ENCODE measurements at regions not wholly inside any gene's neighbourhood (a gene's known extent, or its start where the extent isn't known, plus 50 kb on each side); places are given as distances from the start of the nearest gene placed in this dataset.

GRCh38 chr5:164224772-164225171 lies 719.4 kb downstream of the MAT2B start:
- no peaks in the 10 kb centered on the region for H3K4me1 ChIP-seq (ENCODE audit: insufficient read depth)
- H2AFZ ChIP-seq = no peak overlapping the region
- no peaks in the 10 kb centered on the region for H3K79me2 ChIP-seq (ENCODE audit: insufficient read depth)
- H4K20me1 ChIP-seq (ENCODE audit: insufficient read depth) = no peaks in the 10 kb centered on the region
- H3K27me3 ChIP-seq (replicated peaks; ENCODE audit: insufficient read depth) = no peaks in the 10 kb centered on the region
- WGBS, 2 experiments (ENCODE audit: low coverage in 1 of 2, low lambda C conversion rate in 2 of 2, missing lambda C conversion rate in 2 of 2) = 10 to 21% methylated on average over 2 of the region's 2 CpGs
- no peaks in the 10 kb centered on the region for H3K9me3 ChIP-seq (ENCODE audit: low read depth)
- no peak overlapping the region for H3K9ac ChIP-seq
- H3K27ac ChIP-seq = no peak overlapping the region
- H3K4me2 ChIP-seq (ENCODE audit: unreplicated experiment) = no peak overlapping the region
- H3K9me2 ChIP-seq (ENCODE audit: insufficient read depth) = no peaks in the 10 kb centered on the region
- no peak for DNase-seq
- TF ChIP-seq EZH2 (IDR thresholded peaks at IDR 0.05; ENCODE audit: insufficient read depth, poor library complexity, severe bottlenecking) (no peak), EZH2phosphoT487 (IDR thresholded peaks at IDR 0.05; ENCODE audit: insufficient read depth, low read depth) (no peak)
- H3K36me3 ChIP-seq (ENCODE audit: low read depth) = no peaks in the 10 kb centered on the region
- in situ Hi-C loops (cut with MboI) = no loop called here
- H3K4me3 ChIP-seq = no peak overlapping the region
- H3F3A ChIP-seq (ENCODE audit: insufficient read depth) = no peaks in the 10 kb centered on the region

- Histone ChIP-seq H3K79me2 (ENCODE audit: insufficient read depth) (no peaks in the 10 kb centered on the region), H3K4me3 (no peak overlapping the region), H3K9ac (no peak overlapping the region), H3K27ac (no peak overlapping the region), H4K20me1 (ENCODE audit: insufficient read depth) (no peaks in the 10 kb centered on the region), H2AFZ (no peak overlapping the region), H3F3A (ENCODE audit: insufficient read depth) (no peaks in the 10 kb centered on the region), H3K36me3 (ENCODE audit: low read depth) (no peaks in the 10 kb centered on the region), H3K9me3 (ENCODE audit: low read depth) (no peaks in the 10 kb centered on the region), H3K4me1 (ENCODE audit: insufficient read depth) (no peaks in the 10 kb centered on the region), H3K9me2 (ENCODE audit: insufficient read depth) (no peaks in the 10 kb centered on the region), H3K4me2 (ENCODE audit: unreplicated experiment) (no peak overlapping the region), H3K27me3 (replicated peaks; ENCODE audit: insufficient read depth) (no peaks in the 10 kb centered on the region)
- TF ChIP-seq EZH2 (IDR thresholded peaks at IDR 0.05; ENCODE audit: insufficient read depth, poor library complexity, severe bottlenecking) (no peak), EZH2phosphoT487 (IDR thresholded peaks at IDR 0.05; ENCODE audit: insufficient read depth, low read depth) (no peak)
- in situ Hi-C loops (cut with MboI) = no loop called here
- no peak for DNase-seq
- WGBS, 2 experiments (ENCODE audit: low coverage in 1 of 2, low lambda C conversion rate in 2 of 2, missing lambda C conversion rate in 2 of 2) = 47 to 50% methylated on average over 1 of the region's 1 CpG
Measured at GRCh38 chr5:164230341-164230740, 724.9 kb downstream of the MAT2B start.

GRCh38 chr5:164233791-164234190 lies 728.4 kb downstream of the MAT2B start:
- no peaks in the 10 kb centered on the region for H3K36me3 ChIP-seq (ENCODE audit: low read depth)
- in situ Hi-C loops (cut with MboI) = no loop called here
- no peak overlapping the region for H3K9ac ChIP-seq
- no peaks in the 10 kb centered on the region for H4K20me1 ChIP-seq (ENCODE audit: insufficient read depth)
- no peaks in the 10 kb centered on the region for H3K27me3 ChIP-seq (replicated peaks; ENCODE audit: insufficient read depth)
- no peak for DNase-seq
- H3K9me2 ChIP-seq (ENCODE audit: insufficient read depth) = no peaks in the 10 kb centered on the region
- no peaks in the 10 kb centered on the region for H3K79me2 ChIP-seq (ENCODE audit: insufficient read depth)
- H2AFZ ChIP-seq = no peak overlapping the region
- no peak overlapping the region for H3K27ac ChIP-seq
- H3K9me3 ChIP-seq (ENCODE audit: low read depth) = no peaks in the 10 kb centered on the region
- H3K4me1 ChIP-seq (ENCODE audit: insufficient read depth) = no peaks in the 10 kb centered on the region
- H3K4me3 ChIP-seq = no peak overlapping the region
- no peaks in the 10 kb centered on the region for H3F3A ChIP-seq (ENCODE audit: insufficient read depth)
- 0 to 3% methylated on average over 2 of the region's 2 CpGs for WGBS, 2 experiments (ENCODE audit: low coverage in 1 of 2, low lambda C conversion rate in 2 of 2, missing lambda C conversion rate in 2 of 2)
- TF ChIP-seq EZH2 (IDR thresholded peaks at IDR 0.05; ENCODE audit: insufficient read depth, poor library complexity, severe bottlenecking) = no peak
- TF ChIP-seq EZH2phosphoT487 (IDR thresholded peaks at IDR 0.05; ENCODE audit: insufficient read depth, low read depth) = no peak
- H3K4me2 ChIP-seq (ENCODE audit: unreplicated experiment) = no peak overlapping the region

- DNase-seq = no peak
- Histone ChIP-seq H3K79me2 (ENCODE audit: insufficient read depth) (no peaks in the 10 kb centered on the region), H3K4me1 (ENCODE audit: insufficient read depth) (no peaks in the 10 kb centered on the region), H3K27me3 (replicated peaks; ENCODE audit: insufficient read depth) (no peaks in the 10 kb centered on the region), H3F3A (ENCODE audit: insufficient read depth) (no peaks in the 10 kb centered on the region), H3K4me3 (no peak overlapping the region), H3K36me3 (ENCODE audit: low read depth) (no peaks in the 10 kb centered on the region), H3K9me2 (ENCODE audit: insufficient read depth) (no peaks in the 10 kb centered on the region), H4K20me1 (ENCODE audit: insufficient read depth) (no peaks in the 10 kb centered on the region), H3K9me3 (ENCODE audit: low read depth) (no peaks in the 10 kb centered on the region), H3K4me2 (ENCODE audit: unreplicated experiment) (no peak overlapping the region), H3K27ac (no peak overlapping the region), H3K9ac (no peak overlapping the region), H2AFZ (no peak overlapping the region)
- TF ChIP-seq EZH2phosphoT487 (IDR thresholded peaks at IDR 0.05; ENCODE audit: insufficient read depth, low read depth) = no peak
- no peak for TF ChIP-seq EZH2 (IDR thresholded peaks at IDR 0.05; ENCODE audit: insufficient read depth, poor library complexity, severe bottlenecking)
- in situ Hi-C loops (cut with MboI) = no loop called here
Measured at GRCh38 chr5:164234321-164234720, 728.9 kb downstream of the MAT2B start.

- no peaks in the 10 kb centered on the region for H3K79me2 ChIP-seq (ENCODE audit: insufficient read depth)
- H3K4me2 ChIP-seq (ENCODE audit: unreplicated experiment) = no peak overlapping the region
- H3K4me3 ChIP-seq = no peak overlapping the region
- H4K20me1 ChIP-seq (ENCODE audit: insufficient read depth) = no peaks in the 10 kb centered on the region
- no peaks in the 10 kb centered on the region for H3K9me3 ChIP-seq (ENCODE audit: low read depth)
- H3K36me3 ChIP-seq (ENCODE audit: low read depth) = no peaks in the 10 kb centered on the region
- WGBS, 2 experiments (ENCODE audit: low coverage in 1 of 2, low lambda C conversion rate in 2 of 2, missing lambda C conversion rate in 2 of 2) = 3 to 4% methylated on average over 3 of the region's 3 CpGs
- DNase-seq = peak; percentile 2
- no peaks in the 10 kb centered on the region for H3K27me3 ChIP-seq (replicated peaks; ENCODE audit: insufficient read depth)
- no peak overlapping the region for H3K9ac ChIP-seq
- no peak overlapping the region for H2AFZ ChIP-seq
- in situ Hi-C loops (cut with MboI) = no loop called here
- no peaks in the 10 kb centered on the region for H3K9me2 ChIP-seq (ENCODE audit: insufficient read depth)
- no peak for TF ChIP-seq EZH2phosphoT487 (IDR thresholded peaks at IDR 0.05; ENCODE audit: insufficient read depth, low read depth)
- TF ChIP-seq EZH2 (IDR thresholded peaks at IDR 0.05; ENCODE audit: insufficient read depth, poor library complexity, severe bottlenecking) = no peak
- no peaks in the 10 kb centered on the region for H3K4me1 ChIP-seq (ENCODE audit: insufficient read depth)
- H3F3A ChIP-seq (ENCODE audit: insufficient read depth) = no peaks in the 10 kb centered on the region
- H3K27ac ChIP-seq = no peak overlapping the region
Measured at GRCh38 chr5:164235300-164235891, 730.0 kb downstream of the MAT2B start.
